GM23338 (cell line): ENCODE measurements at regions not wholly inside any gene's neighbourhood (a gene's known extent, or its start where the extent isn't known, plus 50 kb on each side); places are given as distances from the start of the nearest gene placed in this dataset.

Source experiments
- EZH2 ChIP-seq: fragments of 200-600 bp; sonication (generic); IDR thresholded peaks from one replicate; pipeline ENCODE4 v1.8.0; 2017; ENCODE audit warnings: antibody characterized with exemption, mild to moderate bottlenecking, low read depth; ENCODE audit not compliant: unreplicated experiment
- EZH2phosphoT487 ChIP-seq: fragments of 200-600 bp; sonication (generic); IDR thresholded peaks from one replicate; pipeline ENCODE4 v1.8.1; 2018; ENCODE audit warnings: antibody characterized with exemption; ENCODE audit not compliant: unreplicated experiment
- POLR2AphosphoS5 ChIP-seq: IDR thresholded peaks from 2 replicates; pipeline ENCODE4 v1.6.1; 2016; ENCODE audit warnings: antibody characterized with exemption, low read depth
- TF ChIP-seq, protein P1 (sequence below), 2 experiments: fragments of 200-600 bp in 1 of 2; sonication (generic) in 1 of 2; conservative IDR thresholded peaks; 2 replicates each; pipeline versions ENCODE4 v1.5.1 to v1.6.1; 2016 to 2017; ENCODE audit warnings: antibody characterized with exemption in 2 of 2, low read depth in 2 of 2, mild to moderate bottlenecking in 2 of 2, moderate library complexity in 1 of 2
- TF ChIP-seq, protein P2 (sequence below): IDR thresholded peaks from 2 replicates; pipeline ENCODE4 v1.6.1; 2016; ENCODE audit warnings: antibody characterized with exemption
- TF ChIP-seq, protein P3 (sequence below): IDR thresholded peaks from one replicate; pipeline ENCODE4 v1.6.1; 2018; ENCODE audit warnings: antibody characterized with exemption; ENCODE audit not compliant: unreplicated experiment

DNA sequence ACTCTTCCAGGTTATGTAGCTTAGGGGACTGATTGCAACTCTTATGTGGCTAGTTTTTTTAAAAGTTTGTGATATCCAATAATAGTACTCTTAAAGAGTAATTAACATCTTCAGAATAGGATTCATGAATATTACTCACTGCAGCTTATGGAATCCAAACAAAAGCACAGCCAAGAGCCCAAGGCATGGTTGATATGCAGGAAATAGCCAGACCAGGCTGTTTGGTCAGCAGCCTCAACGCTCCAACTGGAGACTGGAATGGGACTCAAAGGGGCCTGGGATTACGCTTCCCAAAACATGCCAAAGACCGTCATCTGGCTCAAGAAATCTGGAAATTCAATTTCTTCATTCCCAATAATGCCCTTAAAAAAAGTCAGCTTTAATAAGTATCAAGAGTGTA lies 268.6 kb downstream of the SEC61B start:
- TF ChIP-seq, protein P1, sequence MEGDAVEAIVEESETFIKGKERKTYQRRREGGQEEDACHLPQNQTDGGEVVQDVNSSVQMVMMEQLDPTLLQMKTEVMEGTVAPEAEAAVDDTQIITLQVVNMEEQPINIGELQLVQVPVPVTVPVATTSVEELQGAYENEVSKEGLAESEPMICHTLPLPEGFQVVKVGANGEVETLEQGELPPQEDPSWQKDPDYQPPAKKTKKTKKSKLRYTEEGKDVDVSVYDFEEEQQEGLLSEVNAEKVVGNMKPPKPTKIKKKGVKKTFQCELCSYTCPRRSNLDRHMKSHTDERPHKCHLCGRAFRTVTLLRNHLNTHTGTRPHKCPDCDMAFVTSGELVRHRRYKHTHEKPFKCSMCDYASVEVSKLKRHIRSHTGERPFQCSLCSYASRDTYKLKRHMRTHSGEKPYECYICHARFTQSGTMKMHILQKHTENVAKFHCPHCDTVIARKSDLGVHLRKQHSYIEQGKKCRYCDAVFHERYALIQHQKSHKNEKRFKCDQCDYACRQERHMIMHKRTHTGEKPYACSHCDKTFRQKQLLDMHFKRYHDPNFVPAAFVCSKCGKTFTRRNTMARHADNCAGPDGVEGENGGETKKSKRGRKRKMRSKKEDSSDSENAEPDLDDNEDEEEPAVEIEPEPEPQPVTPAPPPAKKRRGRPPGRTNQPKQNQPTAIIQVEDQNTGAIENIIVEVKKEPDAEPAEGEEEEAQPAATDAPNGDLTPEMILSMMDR (conservative IDR thresholded peaks at IDR 0.05; ENCODE audit: low read depth in 2 of 2), result no peak
- TF ChIP-seq POLR2AphosphoS5 (no peak), EZH2 (no peak), EZH2phosphoT487 (no peak)
- TF ChIP-seq, protein P2, sequence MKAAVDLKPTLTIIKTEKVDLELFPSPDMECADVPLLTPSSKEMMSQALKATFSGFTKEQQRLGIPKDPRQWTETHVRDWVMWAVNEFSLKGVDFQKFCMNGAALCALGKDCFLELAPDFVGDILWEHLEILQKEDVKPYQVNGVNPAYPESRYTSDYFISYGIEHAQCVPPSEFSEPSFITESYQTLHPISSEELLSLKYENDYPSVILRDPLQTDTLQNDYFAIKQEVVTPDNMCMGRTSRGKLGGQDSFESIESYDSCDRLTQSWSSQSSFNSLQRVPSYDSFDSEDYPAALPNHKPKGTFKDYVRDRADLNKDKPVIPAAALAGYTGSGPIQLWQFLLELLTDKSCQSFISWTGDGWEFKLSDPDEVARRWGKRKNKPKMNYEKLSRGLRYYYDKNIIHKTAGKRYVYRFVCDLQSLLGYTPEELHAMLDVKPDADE, result no peak
- TF ChIP-seq, protein P3, sequence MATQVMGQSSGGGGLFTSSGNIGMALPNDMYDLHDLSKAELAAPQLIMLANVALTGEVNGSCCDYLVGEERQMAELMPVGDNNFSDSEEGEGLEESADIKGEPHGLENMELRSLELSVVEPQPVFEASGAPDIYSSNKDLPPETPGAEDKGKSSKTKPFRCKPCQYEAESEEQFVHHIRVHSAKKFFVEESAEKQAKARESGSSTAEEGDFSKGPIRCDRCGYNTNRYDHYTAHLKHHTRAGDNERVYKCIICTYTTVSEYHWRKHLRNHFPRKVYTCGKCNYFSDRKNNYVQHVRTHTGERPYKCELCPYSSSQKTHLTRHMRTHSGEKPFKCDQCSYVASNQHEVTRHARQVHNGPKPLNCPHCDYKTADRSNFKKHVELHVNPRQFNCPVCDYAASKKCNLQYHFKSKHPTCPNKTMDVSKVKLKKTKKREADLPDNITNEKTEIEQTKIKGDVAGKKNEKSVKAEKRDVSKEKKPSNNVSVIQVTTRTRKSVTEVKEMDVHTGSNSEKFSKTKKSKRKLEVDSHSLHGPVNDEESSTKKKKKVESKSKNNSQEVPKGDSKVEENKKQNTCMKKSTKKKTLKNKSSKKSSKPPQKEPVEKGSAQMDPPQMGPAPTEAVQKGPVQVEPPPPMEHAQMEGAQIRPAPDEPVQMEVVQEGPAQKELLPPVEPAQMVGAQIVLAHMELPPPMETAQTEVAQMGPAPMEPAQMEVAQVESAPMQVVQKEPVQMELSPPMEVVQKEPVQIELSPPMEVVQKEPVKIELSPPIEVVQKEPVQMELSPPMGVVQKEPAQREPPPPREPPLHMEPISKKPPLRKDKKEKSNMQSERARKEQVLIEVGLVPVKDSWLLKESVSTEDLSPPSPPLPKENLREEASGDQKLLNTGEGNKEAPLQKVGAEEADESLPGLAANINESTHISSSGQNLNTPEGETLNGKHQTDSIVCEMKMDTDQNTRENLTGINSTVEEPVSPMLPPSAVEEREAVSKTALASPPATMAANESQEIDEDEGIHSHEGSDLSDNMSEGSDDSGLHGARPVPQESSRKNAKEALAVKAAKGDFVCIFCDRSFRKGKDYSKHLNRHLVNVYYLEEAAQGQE, result no peak
